Hepatocyte (in vitro differentiated cells): ENCODE measurements at regions not wholly inside any gene's neighbourhood (a gene's known extent, or its start where the extent isn't known, plus 50 kb on each side); places are given as distances from the start of the nearest gene placed in this dataset.

Experiments used
- DNase-seq: peaks from one replicate; pipeline ENCODE4 v3.0.0-alpha.2; 2016; ENCODE audit warnings: low spot score
- H2AFZ ChIP-seq: fragments of 200-600 bp; sonication (generic); 2 replicates; pipeline ENCODE4 v1.6.0; 2016; ENCODE audit warnings: antibody characterized with exemption, mild to moderate bottlenecking
- H3K27ac ChIP-seq: fragments of 200-600 bp; sonication (generic); 2 replicates; pipeline ENCODE4 v1.5.1; 2016; ENCODE audit warnings: mild to moderate bottlenecking
- H3K27me3 ChIP-seq: fragments of 200-600 bp; sonication (generic); 2 replicates; pipeline ENCODE4 v1.6.1; 2016
- H3K36me3 ChIP-seq: fragments of 200-600 bp; sonication (generic); replicated peaks from 2 replicates; pipeline ENCODE4 v1.5.1; 2016; ENCODE audit warnings: low read depth; ENCODE audit not compliant: insufficient read depth
- H3K4me1 ChIP-seq: fragments of 200-600 bp; sonication (generic); 2 replicates; pipeline ENCODE4 v1.5.1; 2016; ENCODE audit warnings: mild to moderate bottlenecking, moderate library complexity; ENCODE audit not compliant: insufficient read depth
- H3K4me2 ChIP-seq: fragments of 200-600 bp; sonication (generic); 2 replicates; pipeline ENCODE4 v1.6.0; 2016
- H3K4me3 ChIP-seq: fragments of 200-600 bp; sonication (generic); 2 replicates; pipeline ENCODE4 v1.5.1; 2016; ENCODE audit warnings: mild to moderate bottlenecking
- H3K79me2 ChIP-seq: fragments of 200-600 bp; sonication (generic); 2 replicates; pipeline ENCODE4 v1.6.0; 2017; ENCODE audit warnings: mild to moderate bottlenecking
- H3K9me2 ChIP-seq: fragments of 200-600 bp; sonication (generic); replicated peaks from 2 replicates; pipeline ENCODE4 v1.6.0; 2017; ENCODE audit warnings: mild to moderate bottlenecking; ENCODE audit not compliant: insufficient read depth
- H3K9me3 ChIP-seq: fragments of 200-600 bp; sonication (generic); 2 replicates; pipeline ENCODE4 v1.5.1; 2016; ENCODE audit warnings: low read depth, mild to moderate bottlenecking
- H4K20me1 ChIP-seq: fragments of 200-600 bp; sonication (generic); 2 replicates; pipeline ENCODE4 v1.6.0; 2016; ENCODE audit warnings: mild to moderate bottlenecking; ENCODE audit not compliant: insufficient read depth, poor library complexity, severe bottlenecking
- CTCF ChIP-seq: fragments of 200-600 bp; sonication (generic); IDR thresholded peaks from 2 replicates; pipeline ENCODE4 v1.5.1; 2016; ENCODE audit warnings: antibody characterized with exemption, mild to moderate bottlenecking; ENCODE audit not compliant: poor library complexity
- EZH2 ChIP-seq: fragments of 200-600 bp; sonication (generic); IDR thresholded peaks from 2 replicates; pipeline ENCODE4 v1.6.1; 2016; ENCODE audit warnings: antibody characterized with exemption, mild to moderate bottlenecking, borderline replicate concordance
- EZH2phosphoT487 ChIP-seq: fragments of 200-600 bp; sonication (generic); IDR thresholded peaks from one replicate; pipeline ENCODE4 v1.6.1; 2018; ENCODE audit warnings: antibody characterized with exemption, mild to moderate bottlenecking, low read depth, moderate library complexity; ENCODE audit not compliant: unreplicated experiment, severe bottlenecking
- WGBS: methylation state at CpG from one replicate; pipeline ENCODE4 v1.1.6; 2016; ENCODE audit warnings: low lambda C conversion rate; ENCODE audit errors: missing lambda C conversion rate; 5-methylcytosine and 5-hydroxymethylcytosine counted together

GRCh38 chr3:29168081-29168480 is 112.8 kb upstream of the RBMS3 start:
- no peak overlapping the region for H3K4me3 ChIP-seq
- H3K27ac ChIP-seq = no peak overlapping the region
- H3K4me1 ChIP-seq = no peaks in the 10 kb centered on the region
- no peak overlapping the region for H3K4me2 ChIP-seq
- H3K36me3 ChIP-seq = no peaks in the 10 kb centered on the region
- TF ChIP-seq EZH2 (no peak), EZH2phosphoT487 (no peak), CTCF (no peak)
- no peaks in the 10 kb centered on the region for H3K9me2 ChIP-seq
- H4K20me1 ChIP-seq = no peaks in the 10 kb centered on the region
- H2AFZ ChIP-seq = no peak overlapping the region
- H3K9me3 ChIP-seq = no peaks in the 10 kb centered on the region
- WGBS = 91% methylated on average over 2 of the region's 2 CpGs
- H3K79me2 ChIP-seq = no peaks in the 10 kb centered on the region
- DNase-seq = no peak
- no peaks in the 10 kb centered on the region for H3K27me3 ChIP-seq

- Histone ChIP-seq H4K20me1 (no peaks in the 10 kb centered on the region), H3K27ac (no peak overlapping the region), H3K9me3 (no peaks in the 10 kb centered on the region), H3K9me2 (no peaks in the 10 kb centered on the region), H3K79me2 (no peaks in the 10 kb centered on the region), H3K4me1 (no peaks in the 10 kb centered on the region), H2AFZ (no peak overlapping the region), H3K4me3 (no peak overlapping the region), H3K27me3 (no peaks in the 10 kb centered on the region), H3K4me2 (no peak overlapping the region), H3K36me3 (no peaks in the 10 kb centered on the region)
- DNase-seq = no peak
- TF ChIP-seq EZH2phosphoT487 (no peak), CTCF (no peak), EZH2 (no peak)
- WGBS = 88% methylated on average over 1 of the region's 1 CpG
These were observed 112.2 kb upstream of the RBMS3 start for GRCh38 chr3:29168696-29169095.

- no peak for TF ChIP-seq EZH2phosphoT487
- TF ChIP-seq EZH2 = no peak
- no peak for TF ChIP-seq CTCF
- Histone ChIP-seq H4K20me1 (no peaks in the 10 kb centered on the region), H3K36me3 (no peaks in the 10 kb centered on the region), H3K79me2 (no peaks in the 10 kb centered on the region), H3K4me1 (no peaks in the 10 kb centered on the region), H3K9me2 (no peaks in the 10 kb centered on the region), H3K27ac (no peak overlapping the region), H3K27me3 (no peaks in the 10 kb centered on the region), H3K9me3 (no peaks in the 10 kb centered on the region), H2AFZ (no peak overlapping the region), H3K4me3 (no peak overlapping the region), H3K4me2 (no peak overlapping the region)
- no peak for DNase-seq
- 50% methylated on average over 3 of the region's 3 CpGs for WGBS
These were observed 111.4 kb upstream of the RBMS3 start for GRCh38 chr3:29169451-29169850.
